CD4-positive, alpha-beta T cell treated with Interleukin-6 for 4 hours (primary cell): ENCODE measurements at regions not wholly inside any gene's neighbourhood (a gene's known extent, or its start where the extent isn't known, plus 50 kb on each side); places are given as distances from the start of the nearest gene placed in this dataset.
A peak's percentile ranks its signal among the peaks of the same experiment; 100 is the strongest.

Experiments used
- DNase-seq: peaks from one replicate; pipeline ENCODE4 v3.0.0-alpha.2; 2020; ENCODE audit warnings: mixed read lengths

DNA sequence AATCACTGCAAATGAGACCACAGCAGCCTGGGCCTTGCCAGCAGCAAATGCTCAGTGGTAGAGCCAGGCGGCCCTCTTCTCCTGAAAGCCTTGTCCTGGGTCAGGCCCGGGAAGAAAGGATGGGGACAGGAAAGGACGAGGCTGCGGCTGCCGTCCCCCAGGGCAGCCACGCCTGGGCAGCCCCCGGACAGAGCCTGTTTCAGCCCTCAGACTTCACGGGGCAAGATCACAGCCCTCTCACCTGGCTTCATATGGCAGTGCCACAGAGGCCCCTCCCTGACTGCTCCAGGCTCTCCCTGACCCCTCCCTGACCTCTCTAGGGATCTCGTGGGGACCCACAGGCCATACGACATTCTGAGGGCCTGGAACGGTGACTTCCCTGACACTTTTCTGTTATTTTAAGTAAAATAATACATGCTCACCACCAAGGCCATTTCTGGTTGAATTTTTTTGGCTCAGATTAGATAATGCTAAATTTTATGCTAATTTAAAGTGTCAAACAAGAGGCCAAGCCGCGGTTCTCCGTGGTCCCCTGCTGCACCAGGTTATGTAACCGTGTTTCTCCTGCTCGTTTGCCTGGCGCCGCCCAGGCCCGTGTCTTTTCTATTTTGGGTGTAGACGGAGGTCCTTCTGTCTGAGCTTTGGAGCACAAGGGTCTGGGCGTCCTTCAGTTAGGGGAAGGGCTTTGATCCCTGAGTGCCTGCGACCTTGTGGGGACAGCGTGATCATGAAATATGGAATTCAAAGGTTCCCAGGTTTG, 59.9 kb upstream of the BHLHE23 start:
- no peak for DNase-seq

DNA sequence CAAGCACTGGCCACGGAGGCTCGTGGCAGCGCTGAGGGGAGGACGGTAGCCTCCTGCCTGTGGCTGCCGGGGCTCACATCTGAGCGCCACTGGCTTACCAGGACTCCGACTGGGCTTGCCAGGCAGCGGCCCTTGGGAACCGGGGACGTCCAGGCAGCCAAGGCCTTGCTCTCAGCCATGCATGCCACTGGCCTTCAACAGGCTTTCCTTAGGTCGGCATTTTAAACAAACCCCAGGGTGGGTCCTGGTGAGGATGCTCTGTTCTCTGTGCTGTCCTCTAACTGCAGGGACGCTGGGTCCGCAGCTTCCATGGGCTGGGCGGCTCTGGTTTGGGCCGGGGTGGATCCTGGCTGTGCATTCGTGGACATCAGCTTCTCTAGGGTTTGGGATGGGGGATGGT, 59.1 kb upstream of the BHLHE23 start:
- DNase-seq: no peak

DNA sequence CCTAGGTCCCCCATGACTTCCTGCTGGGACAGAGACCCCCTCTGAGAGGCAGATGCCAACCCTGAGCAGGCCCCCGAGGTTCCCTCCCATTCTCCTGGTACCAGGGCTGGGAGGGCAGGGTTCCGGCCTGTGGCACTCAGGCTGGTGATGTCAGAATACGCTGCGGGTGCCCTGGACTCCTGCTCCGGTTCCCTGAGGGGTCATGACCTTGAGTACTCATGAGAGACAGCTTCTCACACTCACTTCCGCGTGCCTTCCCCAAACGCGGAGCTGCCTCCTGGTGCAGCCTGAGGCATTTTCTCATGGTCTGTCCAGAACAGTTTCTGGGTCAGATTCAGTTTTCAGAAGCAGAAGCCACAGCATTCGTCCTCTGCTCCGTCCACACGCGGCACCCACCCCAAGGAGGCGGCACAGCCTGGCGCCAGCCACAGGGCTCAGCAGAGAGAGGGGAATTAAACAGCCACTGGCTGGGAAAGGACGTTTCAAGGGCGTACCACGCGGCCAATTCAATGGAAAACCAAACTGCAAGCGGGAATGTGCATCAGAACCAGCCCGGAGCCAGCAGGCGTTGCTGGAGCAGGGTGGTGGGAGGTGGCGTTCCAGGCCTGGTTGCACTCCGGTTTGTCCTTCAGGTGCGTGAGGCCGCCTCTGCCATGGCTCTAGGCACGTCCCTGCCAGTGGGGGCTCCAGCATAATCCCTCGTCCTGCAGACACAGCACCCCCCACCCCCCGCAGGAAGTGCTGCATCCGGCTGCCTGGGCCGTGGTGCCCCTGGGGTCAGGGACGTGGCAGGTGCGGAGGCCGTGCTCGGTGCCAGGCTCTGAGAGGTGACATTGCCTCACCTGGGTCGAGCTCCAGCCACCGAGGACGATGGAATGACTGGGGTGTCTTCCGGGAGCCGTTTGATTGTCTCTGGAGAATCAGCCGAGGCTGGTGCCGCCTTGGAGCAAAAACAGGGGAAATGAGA, 58.3 kb upstream of the BHLHE23 start:
- DNase-seq: no peak

DNA sequence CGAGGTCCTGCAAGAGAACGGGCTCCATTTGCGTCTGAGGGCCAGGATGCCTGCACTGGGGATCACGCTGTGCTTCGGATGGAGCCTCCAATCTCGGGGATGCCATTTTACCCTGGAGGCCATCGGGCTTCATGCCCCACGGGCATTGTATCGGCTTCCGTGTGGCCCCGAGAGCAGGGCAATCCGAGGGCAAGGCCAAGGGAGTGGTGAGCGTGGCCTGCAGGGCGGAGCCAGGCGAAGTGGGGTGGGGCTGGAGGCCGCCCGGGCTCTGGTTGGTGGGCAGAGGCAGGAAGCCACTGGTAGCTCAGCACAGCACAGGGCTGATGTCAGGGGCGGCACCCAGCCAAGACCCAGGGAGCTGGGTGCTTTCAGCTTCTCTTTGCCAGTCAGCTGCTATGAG, 57.5 kb upstream of the BHLHE23 start:
- no peak for DNase-seq

DNA sequence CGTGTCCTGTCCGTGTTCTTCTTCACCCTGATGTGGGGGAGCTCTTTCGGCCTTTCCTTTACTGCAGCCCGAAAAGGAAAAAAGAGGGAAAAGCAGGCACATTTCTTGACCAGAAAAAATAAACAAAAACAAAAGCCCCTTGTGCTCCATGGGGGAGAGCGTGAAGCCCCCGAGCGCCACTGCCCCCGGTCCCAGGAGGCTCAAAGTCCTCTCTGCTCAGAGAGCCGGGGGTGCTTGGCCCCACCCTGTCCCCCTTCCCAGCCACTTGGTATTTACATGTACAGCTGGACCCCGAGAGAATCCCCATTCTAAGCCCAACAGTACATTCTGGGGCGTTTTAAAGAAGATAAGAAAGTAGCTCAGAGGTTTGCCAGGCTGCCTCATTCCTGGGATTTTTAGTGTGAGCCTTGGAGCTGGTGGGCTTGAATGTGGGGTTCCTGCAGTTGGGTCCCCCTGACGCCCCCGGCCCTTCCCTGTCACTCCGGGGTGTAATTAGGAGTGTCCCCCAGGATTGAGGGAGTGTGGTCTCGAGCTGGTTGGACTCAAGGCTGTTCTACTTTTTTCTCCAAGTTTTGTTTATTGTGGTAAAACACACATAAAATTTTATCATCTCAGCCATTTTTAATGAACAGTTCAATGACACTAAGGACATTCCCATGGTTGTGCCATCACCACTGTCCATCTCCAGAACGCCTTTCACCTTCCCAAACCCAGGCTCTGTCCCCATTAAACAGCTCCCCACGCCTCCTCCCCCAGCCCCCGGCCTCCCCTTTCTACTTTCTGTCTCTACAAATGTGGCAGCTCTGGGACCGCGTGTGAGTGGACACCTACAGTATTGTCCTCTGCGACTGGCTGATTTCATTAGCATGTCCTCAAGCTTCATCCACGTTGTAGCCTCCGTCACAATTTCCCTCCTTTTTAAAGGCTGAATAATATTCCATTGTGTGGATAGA, 55.7 kb upstream of the BHLHE23 start:
- no peak for DNase-seq

DNA sequence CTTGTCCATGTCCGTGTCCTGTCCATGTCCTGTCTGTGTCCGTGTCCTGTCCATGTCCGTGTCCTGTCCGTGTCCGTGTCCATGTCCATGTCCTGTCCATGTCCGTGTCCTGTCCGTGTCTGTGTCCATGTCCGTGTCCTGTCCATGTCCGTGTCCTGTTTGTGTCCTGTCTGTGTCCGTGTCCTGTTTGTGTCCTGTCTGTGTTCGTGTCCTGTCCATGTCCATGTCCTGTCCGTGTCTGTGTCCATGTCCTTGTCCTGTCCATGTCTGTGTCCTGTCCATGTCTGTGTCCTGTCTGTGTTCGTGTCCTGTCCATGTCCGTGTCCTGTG, 55.0 kb upstream of the BHLHE23 start:
- no peak for DNase-seq

DNA sequence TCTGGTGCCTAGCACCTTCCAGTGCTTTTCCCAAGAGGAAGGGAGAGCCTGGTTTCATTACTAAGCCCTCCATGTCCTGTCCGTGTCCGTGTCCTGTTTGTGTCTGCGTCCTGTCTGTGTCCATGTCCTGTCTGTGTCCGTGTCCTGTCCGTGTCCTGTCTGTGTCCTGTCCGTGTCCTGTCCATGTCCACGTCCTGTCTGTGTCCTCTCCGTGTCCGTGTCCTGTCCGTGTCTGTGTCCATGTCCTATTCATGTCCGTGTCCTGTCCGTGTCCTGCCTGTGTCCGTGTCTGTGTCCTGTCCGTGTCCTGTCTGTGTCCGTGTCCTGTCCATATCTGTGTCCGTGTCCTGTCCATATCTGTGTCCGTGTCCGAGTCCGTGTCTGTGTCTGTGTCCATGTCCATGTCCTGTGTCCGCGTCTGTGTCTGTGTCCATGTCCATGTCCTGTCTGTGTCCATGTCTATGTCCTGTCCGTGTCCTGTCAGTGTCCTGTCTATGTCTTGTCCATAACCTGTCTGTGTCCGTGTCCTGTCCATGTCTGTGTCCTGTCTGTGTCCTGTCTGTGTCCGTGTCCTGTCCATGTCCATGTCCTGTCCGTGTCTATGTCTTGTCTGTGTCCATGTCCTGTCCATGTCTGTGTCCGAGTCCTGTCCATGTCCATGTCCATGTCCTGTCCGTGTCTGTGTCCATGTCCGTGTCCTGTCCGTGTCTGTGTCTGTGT, 54.4 kb upstream of the BHLHE23 start:
- DNase-seq: no peak

DNA sequence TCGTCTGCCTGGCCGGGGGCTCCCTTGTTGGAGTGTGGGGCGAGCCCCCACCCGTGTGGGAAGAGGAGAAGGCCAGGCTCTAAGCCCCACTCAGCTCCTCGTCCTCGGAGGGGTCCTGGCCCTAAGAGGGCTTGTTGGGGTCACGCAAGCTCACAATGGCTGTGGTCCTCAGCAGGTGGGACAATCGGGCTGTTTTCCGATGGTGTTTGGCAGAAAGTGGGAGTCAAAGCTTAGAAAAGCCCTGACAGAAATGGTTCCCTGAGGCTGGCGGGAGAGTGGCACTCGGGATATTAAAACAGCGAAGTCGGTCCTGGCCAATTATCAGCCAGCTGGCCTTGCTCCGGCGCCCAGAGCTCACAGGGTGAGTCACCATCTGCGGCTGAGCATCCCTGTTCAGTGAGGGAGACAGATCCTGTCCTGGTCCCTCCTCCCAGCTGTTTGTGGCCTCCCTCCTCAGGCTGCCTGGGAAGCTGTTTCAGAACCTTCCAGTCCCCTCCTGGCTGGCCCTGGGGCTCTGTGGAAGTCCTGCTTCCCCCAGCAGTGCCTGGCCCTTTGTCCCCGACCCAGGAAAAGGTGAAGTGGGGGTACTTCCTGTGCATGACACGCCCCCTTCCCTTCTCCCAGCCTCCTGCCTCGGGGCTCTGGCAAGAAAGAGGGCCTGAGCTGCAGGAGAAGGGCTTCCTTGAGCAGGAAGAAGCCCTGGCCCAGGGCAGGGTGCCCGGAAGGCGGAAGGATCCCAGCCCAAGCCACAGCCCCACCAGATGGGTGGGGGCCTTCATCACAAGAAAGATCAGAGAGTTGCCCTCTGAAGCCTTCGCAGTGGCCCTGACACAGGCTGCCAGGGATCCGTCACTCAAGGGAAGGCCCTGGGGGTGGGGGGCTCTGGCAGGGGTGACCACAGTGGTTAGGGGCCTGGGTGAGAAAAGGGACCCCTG, 53.6 kb upstream of the BHLHE23 start:
- DNase-seq: no peak

DNA sequence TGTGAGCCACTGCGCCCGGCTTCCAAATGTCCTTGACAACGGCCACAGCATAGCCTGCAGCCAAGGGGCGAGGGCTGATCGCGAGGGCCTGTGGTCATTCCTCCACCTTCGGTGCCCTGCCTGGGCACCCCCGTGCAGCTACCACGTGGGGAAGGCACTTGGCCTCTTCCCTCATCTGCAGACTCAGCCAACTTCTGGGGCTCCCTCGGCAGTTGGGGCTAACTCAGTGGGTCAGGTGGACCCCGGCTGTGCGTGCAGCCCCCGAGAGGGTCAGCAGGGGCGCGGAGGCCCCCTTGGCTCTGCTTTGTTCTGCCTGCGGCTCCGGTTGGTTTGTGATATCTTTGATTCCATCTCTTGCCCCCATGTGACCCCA, 52.9 kb upstream of the BHLHE23 start:
- DNase-seq: no peak

DNA sequence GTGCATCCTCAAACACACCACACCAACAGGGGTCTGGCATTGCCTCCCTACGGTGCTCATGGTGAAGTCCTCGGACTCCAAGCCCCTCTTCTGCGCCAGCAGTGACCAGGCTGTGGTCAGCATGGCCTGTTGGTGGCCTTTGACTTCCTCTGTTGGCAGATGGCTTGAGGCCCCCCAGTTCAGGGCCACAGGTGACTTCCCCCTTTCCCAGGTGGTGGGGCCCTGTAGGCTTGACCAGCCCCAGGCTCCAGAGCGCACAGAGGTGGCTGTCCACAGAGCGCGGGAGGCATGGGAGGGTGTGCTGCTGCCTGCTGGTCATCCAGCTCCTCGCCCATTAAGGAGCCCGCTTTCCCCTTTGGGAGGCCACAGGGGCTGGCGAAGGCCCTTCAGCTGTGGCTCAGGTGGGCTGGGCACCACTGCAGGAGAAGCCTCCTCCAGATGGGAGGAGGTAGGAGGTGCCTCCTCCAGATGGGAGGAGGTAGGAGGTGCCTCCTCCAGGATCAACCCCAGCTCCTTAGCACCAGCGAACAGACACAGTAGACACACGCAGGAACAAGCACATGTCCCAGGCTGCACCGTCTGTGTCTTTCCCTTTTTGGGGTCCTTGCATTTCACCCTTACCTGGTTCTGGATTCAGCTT, 52.1 kb upstream of the BHLHE23 start:
- no peak for DNase-seq

DNA sequence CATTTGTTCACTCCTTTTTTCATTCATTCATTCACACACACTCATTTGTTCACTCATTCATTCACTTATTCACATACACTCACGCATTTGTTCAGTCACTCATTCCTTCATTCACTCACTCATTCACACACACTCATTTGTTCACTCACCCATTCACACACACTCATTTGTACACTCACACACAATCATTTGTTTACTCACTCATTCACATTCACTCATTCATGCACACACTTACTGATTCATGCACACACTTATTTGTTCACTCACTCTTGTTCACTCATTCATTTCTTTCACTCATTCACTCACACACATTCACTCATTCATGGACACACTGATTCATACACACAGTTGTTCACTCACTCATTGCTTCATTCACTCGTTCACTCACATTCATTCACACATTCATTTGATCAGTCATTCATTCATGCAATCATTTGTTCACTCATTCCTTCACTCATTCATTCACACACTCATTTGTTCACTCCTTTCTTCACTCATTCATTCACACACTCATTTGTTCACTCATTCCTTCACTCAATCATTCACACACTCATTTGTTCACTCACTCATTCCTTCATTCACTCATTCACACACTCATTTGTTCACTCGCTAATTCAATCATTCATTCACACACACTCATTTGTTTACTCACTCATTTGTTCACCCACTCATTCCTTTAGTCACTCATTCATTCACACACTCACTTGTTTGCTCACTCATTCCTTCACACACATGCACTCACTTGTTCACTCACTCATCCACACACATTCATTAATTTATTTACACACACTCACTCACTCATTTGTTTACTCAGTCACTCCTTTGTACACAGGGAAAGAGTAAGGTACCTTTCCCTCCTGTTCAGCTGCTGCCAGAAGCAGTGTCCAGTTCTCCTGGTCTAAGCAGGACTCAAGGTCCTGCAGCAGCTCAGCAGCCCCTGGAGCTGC, 50.7 kb upstream of the BHLHE23 start:
- no peak for DNase-seq

DNA sequence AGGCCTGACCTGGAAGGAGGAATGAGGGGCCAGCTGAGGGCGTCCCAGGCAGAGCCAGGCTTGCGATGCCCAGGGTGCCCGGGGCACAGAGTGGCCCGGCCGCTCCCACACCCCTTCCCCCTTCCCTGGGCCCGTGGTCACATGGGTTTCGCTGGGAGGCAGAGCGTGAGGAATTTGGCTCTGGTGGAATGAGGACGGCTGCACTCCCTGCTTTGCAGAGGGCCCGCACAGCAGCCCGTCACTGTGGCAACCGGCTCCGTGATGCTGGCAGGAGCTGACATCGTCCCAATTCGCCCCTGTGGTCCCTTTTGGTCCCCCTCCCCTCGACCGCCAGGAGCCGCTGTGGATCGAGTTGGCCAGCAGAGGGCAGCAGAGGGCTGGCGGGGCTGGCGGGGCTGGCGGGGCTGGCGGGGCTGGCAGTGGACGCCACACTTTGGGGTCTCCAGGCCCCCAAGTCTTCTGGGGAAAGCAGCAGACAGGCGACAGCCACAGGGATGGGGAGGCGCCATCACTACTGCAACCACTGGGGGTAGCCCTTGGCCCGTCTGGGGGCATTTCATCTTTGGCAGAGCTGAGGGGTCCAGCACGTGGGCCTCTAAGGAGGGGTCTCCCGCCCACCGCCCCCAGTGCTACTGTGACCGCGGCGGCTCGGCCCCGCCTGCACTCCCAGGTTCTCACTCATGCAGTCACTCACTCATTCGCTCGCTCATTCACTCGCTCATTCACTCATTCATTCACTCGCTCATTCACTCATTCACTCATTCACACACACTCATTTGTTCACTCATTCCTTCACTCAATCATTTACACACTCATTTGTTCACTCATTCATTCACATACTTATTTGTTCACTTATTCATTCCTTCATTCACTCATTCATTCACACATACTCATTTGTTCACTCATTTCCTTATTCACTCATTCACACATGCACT, 49.7 kb upstream of the BHLHE23 start:
- peak; percentile 58 for DNase-seq
